GM19193 (cell line): ENCODE measurements at regions not wholly inside any gene's neighbourhood (a gene's known extent, or its start where the extent isn't known, plus 50 kb on each side); places are given as distances from the start of the nearest gene placed in this dataset.

ENCODE experiments used
- POLR2A ChIP-seq: IDR thresholded peaks from 4 replicates; pipeline ENCODE4 v1.6.1; 2011; ENCODE audit not compliant: insufficient read depth, insufficient read length; ENCODE audit errors: extremely low read depth

- no peak for TF ChIP-seq POLR2A
These were observed 52.2 kb downstream of the ADRA2C start for GRCh38 chr4:3818371-3818770.

GRCh38 chr4:3819210-3819919 is 53.2 kb downstream of the ADRA2C start:
- TF ChIP-seq POLR2A, result no peak

- no peak for TF ChIP-seq POLR2A
These were observed 54.0 kb downstream of the ADRA2C start for GRCh38 chr4:3820016-3820805.

GRCh38 chr4:3820806-3821579 is 54.8 kb downstream of the ADRA2C start:
- TF ChIP-seq POLR2A, result no peak

GRCh38 chr4:3821580-3822229 is 55.5 kb downstream of the ADRA2C start:
- TF ChIP-seq POLR2A, result no peak

- no peak for TF ChIP-seq POLR2A
These were observed 56.2 kb downstream of the ADRA2C start for GRCh38 chr4:3822230-3822947.

- no peak for TF ChIP-seq POLR2A
These were observed 57.5 kb downstream of the ADRA2C start for GRCh38 chr4:3823496-3824341.

GRCh38 chr4:3824521-3825270 is 58.5 kb downstream of the ADRA2C start:
- TF ChIP-seq POLR2A, result no peak

GRCh38 chr4:3825530-3825929 is 59.3 kb downstream of the ADRA2C start:
- TF ChIP-seq POLR2A, result no peak

GRCh38 chr4:3826247-3827172 is 60.3 kb downstream of the ADRA2C start:
- no peak for TF ChIP-seq POLR2A

- TF ChIP-seq POLR2A, result no peak
These were observed 61.7 kb downstream of the ADRA2C start for GRCh38 chr4:3827616-3828492.
